ENCODE measurements at regions not wholly inside any gene's neighbourhood (a gene's known extent, or its start where the extent isn't known, plus 50 kb on each side); places are given as distances from the start of the nearest gene placed in this dataset.

DNA sequence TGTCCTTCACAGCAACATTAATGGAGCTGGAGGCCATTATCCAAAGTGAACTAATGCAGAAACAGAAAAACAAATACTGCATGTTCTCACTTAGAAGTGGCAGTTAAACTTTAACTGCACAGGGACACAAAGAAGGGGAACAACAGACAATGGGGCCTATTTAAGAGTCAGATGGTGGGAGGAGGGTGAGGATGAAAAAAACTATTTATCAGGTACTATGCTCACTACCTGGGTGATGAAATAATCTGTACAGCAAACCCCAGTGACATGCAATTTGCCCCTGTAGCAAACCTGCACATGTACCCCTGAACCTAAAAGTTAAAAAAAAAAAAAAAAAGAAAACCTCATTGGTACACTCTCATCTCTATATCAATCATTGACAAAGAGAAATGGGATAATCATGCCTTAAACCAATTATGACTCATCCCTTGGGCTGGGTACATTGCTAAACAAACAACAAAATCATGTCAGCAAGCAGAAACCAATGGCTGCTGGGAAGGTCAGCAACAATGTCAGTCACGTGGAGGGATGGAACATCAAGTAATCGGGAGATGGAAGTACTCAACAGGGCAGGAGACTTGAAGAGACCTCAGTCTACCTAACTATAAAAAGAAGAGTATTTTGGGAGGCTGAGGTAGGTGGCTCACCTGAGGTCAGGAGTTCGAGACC lies 479.2 kb downstream of the RMST start:
- TF ChIP-seq, protein P1, sequence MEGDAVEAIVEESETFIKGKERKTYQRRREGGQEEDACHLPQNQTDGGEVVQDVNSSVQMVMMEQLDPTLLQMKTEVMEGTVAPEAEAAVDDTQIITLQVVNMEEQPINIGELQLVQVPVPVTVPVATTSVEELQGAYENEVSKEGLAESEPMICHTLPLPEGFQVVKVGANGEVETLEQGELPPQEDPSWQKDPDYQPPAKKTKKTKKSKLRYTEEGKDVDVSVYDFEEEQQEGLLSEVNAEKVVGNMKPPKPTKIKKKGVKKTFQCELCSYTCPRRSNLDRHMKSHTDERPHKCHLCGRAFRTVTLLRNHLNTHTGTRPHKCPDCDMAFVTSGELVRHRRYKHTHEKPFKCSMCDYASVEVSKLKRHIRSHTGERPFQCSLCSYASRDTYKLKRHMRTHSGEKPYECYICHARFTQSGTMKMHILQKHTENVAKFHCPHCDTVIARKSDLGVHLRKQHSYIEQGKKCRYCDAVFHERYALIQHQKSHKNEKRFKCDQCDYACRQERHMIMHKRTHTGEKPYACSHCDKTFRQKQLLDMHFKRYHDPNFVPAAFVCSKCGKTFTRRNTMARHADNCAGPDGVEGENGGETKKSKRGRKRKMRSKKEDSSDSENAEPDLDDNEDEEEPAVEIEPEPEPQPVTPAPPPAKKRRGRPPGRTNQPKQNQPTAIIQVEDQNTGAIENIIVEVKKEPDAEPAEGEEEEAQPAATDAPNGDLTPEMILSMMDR (IDR thresholded peaks at IDR 0.05; ENCODE audit: low read depth, low read length, poor library complexity, severe bottlenecking): no peak
- TF ChIP-seq EZH2phosphoT487 (IDR thresholded peaks at IDR 0.05; ENCODE audit: borderline replicate concordance, low read length): no peak

Data from DOHH2 (cell line).